Calu3 (cell line): ENCODE measurements at regions not wholly inside any gene's neighbourhood (a gene's known extent, or its start where the extent isn't known, plus 50 kb on each side); places are given as distances from the start of the nearest gene placed in this dataset.

Experiments
- BruUV-seq: library from RNA; stranded (reverse); fragments of 400-500 nt; replicated peaks from 2 replicates; lab custom pipeline; 2021; lab: Mats Ljungman, UMichigan
- CTCF ChIA-PET: fragments of 300-600 bp; sonication (Branson Sonifier 250); formaldehyde crosslinking; loops from one replicate; lab custom pipeline; 2022; ENCODE audit warnings: antibody characterized with exemption; lab: Charles Lee
- DNase-seq: peaks from one replicate; pipeline ENCODE4 v3.0.0; 2022
- H3K27ac Mint-ChIP-seq: one replicate; pipeline ENCODE4 v1.8.0; 2022; ENCODE audit warnings: mixed read lengths; ENCODE audit not compliant: unreplicated experiment
- H3K27me3 Mint-ChIP-seq: one replicate; pipeline ENCODE4 v1.8.0; 2022; ENCODE audit warnings: mixed read lengths; ENCODE audit not compliant: unreplicated experiment
- H3K36me3 Mint-ChIP-seq: one replicate; pipeline ENCODE4 v1.8.0; 2022; ENCODE audit warnings: mild to moderate bottlenecking, moderate library complexity, mixed read lengths; ENCODE audit not compliant: insufficient read depth, unreplicated experiment
- H3K4me1 Mint-ChIP-seq: one replicate; pipeline ENCODE4 v1.8.0; 2022; ENCODE audit warnings: mild to moderate bottlenecking, low read depth, mixed read lengths; ENCODE audit not compliant: unreplicated experiment
- H3K4me3 Mint-ChIP-seq: one replicate; pipeline ENCODE4 v1.8.0; 2022; ENCODE audit warnings: mild to moderate bottlenecking, low read depth, moderate library complexity, mixed read lengths; ENCODE audit not compliant: unreplicated experiment
- H3K9me3 Mint-ChIP-seq: one replicate; pipeline ENCODE4 v1.8.0; 2022; ENCODE audit warnings: low read depth, mixed read lengths; ENCODE audit not compliant: unreplicated experiment
- intact Hi-C: fragments of 100-400 bp; cut with micrococcal nuclease; formaldehyde crosslinking; loops from one replicate; pipeline ENCODE4 v1.10.0; 2022; ENCODE audit not compliant: unreplicated experiment
- TF ChIP-seq, protein P1 (sequence below): fragments of 200-600 bp; IDR thresholded peaks from one replicate; pipeline ENCODE4 v1.8.0; 2022; ENCODE audit warnings: antibody characterized with exemption; ENCODE audit not compliant: unreplicated experiment

DNA sequence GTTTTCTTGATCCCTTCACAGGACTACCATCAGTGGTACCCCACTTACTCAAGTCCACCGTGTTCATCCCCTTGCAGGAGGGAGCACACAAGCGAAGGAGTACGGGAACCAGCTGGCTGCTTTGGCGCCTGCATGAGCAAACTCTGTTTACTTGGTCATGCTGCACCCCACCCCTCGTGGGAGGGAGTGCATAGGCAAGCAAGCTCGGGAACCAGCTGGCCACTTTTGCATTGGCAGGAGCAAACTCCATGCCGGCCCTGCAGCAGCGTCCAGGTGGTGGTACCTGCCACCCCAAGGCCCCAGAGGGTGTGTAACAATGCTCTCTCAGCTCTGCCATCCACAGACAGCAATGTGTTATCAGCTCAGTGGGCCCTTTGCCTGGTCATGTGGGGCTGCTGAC is 737.8 kb downstream of the FAM181B start:
- intact Hi-C loops = no loop called here
- DNase-seq = no peak
- TF ChIP-seq, protein P1, sequence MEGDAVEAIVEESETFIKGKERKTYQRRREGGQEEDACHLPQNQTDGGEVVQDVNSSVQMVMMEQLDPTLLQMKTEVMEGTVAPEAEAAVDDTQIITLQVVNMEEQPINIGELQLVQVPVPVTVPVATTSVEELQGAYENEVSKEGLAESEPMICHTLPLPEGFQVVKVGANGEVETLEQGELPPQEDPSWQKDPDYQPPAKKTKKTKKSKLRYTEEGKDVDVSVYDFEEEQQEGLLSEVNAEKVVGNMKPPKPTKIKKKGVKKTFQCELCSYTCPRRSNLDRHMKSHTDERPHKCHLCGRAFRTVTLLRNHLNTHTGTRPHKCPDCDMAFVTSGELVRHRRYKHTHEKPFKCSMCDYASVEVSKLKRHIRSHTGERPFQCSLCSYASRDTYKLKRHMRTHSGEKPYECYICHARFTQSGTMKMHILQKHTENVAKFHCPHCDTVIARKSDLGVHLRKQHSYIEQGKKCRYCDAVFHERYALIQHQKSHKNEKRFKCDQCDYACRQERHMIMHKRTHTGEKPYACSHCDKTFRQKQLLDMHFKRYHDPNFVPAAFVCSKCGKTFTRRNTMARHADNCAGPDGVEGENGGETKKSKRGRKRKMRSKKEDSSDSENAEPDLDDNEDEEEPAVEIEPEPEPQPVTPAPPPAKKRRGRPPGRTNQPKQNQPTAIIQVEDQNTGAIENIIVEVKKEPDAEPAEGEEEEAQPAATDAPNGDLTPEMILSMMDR = no peak
- Mint-ChIP-seq H3K27ac (no peak overlapping the region), H3K36me3 (no peaks in the 10 kb centered on the region), H3K27me3 (no peaks in the 10 kb centered on the region), H3K4me3 (no peak overlapping the region), H3K4me1 (no peaks in the 10 kb centered on the region), H3K9me3 (no peaks in the 10 kb centered on the region)
- no TSS peak for BruUV-seq
- CTCF ChIA-PET = no interaction called here

DNA sequence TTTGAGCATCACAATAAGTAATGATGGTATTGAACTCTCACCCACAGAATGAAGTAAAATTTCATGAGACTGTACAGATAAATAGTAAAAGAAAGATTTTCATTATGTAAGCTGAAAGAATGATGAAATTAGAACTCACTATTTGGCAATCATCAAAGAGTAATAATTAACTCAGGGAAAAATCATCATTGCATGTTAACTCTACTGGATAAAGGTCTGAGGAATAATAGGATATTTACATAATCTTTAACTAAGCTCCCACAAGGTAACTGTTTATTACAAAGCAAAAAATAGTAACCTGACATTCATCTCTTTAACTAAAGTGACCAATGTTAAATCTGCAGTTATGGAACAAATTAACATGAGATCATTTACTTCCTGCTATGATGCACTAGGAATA is 739.9 kb downstream of the FAM181B start:
- H3K27ac Mint-ChIP-seq = no peak overlapping the region
- H3K4me3 Mint-ChIP-seq = no peak overlapping the region
- TF ChIP-seq, protein P1 = no peak
- H3K27me3 Mint-ChIP-seq = no peaks in the 10 kb centered on the region
- intact Hi-C loops = no loop called here
- CTCF ChIA-PET = no interaction called here
- H3K36me3 Mint-ChIP-seq = no peaks in the 10 kb centered on the region
- no peak for DNase-seq
- H3K4me1 Mint-ChIP-seq = no peaks in the 10 kb centered on the region
- H3K9me3 Mint-ChIP-seq = no peaks in the 10 kb centered on the region
- no TSS peak for BruUV-seq

DNA sequence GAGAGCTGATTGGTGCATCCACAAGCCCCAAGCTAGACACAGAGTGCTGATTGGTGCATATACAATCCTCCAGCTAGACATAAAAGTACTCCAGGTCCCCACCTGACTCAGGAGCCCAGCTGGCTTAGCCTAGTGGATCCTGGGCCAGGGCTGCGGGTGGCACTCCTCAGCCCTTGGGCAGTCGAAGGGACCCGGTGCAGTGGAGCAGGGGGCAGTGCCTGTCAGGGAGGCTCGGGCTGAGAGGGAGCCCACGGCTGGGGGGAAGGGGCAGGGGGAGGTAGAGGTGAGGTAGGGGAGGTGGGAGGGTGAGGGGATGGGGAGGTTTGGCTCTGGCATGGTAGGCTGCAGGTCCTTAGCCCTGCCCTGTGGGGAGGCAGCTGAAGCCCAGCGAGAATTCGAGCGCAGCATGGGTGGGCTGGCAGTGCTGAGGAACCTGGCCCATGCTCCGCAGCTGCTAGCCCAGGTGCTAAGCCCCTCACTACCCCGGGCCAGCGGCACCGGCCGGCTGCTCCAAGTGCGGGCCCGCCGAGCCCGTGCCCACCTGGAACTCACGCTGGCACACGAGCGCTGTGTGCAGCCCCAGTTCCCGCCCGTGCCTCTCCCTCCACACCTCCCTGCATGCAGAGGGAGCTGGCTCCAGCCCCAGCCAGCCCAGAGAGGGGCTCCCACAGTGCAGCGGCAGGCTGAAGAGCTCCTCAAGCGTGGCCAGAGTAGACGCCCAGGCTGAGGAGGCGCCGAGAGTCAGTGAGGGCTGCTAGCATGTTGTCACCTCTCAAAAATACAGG is 742.8 kb downstream of the FAM181B start:
- no peak overlapping the region for H3K4me3 Mint-ChIP-seq
- H3K36me3 Mint-ChIP-seq = no peaks in the 10 kb centered on the region
- CTCF ChIA-PET = no interaction called here
- no peak for DNase-seq
- no peaks in the 10 kb centered on the region for H3K4me1 Mint-ChIP-seq
- no peaks in the 10 kb centered on the region for H3K27me3 Mint-ChIP-seq
- no TSS peak for BruUV-seq
- H3K9me3 Mint-ChIP-seq = no peaks in the 10 kb centered on the region
- intact Hi-C loops = no loop called here
- TF ChIP-seq, protein P1 = no peak
- no peak overlapping the region for H3K27ac Mint-ChIP-seq

DNA sequence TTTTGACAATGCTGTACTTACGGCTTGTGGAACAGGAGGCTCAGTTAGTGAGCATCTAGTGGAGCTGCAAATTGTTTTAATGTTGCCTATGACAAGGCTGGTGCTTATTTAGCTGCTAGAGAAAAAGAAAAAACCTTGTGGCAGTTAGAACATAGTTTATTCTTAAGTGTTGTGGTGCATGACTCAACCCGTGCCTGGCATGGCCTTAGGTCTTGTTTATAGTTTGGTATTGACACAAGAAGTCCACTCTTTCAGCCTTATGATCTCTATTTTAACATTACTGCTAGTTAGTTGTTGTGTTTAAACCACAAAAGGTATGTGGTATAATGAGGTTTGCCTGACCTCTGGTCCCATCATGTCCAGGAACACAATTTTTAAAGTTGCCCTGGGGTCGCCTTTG is 744.6 kb downstream of the FAM181B start:
- Mint-ChIP-seq H3K27ac (no peak overlapping the region), H3K36me3 (no peaks in the 10 kb centered on the region), H3K4me3 (no peak overlapping the region), H3K27me3 (no peaks in the 10 kb centered on the region), H3K4me1 (no peaks in the 10 kb centered on the region), H3K9me3 (peaks cover 2% of the 10 kb centered on the region)
- intact Hi-C loops = no loop called here
- BruUV-seq = no TSS peak
- TF ChIP-seq, protein P1 = no peak
- DNase-seq = no peak
- CTCF ChIA-PET = no interaction called here
